GM12875 (cell line): ENCODE measurements at regions not wholly inside any gene's neighbourhood (a gene's known extent, or its start where the extent isn't known, plus 50 kb on each side); places are given as distances from the start of the nearest gene placed in this dataset.
"Not testable (repeated sequence)": the region's sequence is repeated elsewhere in the genome, so short reads cannot be mapped to it uniquely, and the experiment has no call there.

Experiments
- H3K4me3 ChIP-seq: one replicate; pipeline ENCODE4 v1.5.1; 2011; ENCODE audit warnings: low read depth, low read length, control low read depth
- TF ChIP-seq, protein P1 (sequence below): IDR thresholded peaks from 2 replicates; pipeline ENCODE4 v1.5.1; 2011; ENCODE audit warnings: low read depth, mild to moderate bottlenecking, control low read depth, inconsistent platforms, low read length, moderate library complexity, borderline replicate concordance; ENCODE audit not compliant: insufficient read depth

DNA sequence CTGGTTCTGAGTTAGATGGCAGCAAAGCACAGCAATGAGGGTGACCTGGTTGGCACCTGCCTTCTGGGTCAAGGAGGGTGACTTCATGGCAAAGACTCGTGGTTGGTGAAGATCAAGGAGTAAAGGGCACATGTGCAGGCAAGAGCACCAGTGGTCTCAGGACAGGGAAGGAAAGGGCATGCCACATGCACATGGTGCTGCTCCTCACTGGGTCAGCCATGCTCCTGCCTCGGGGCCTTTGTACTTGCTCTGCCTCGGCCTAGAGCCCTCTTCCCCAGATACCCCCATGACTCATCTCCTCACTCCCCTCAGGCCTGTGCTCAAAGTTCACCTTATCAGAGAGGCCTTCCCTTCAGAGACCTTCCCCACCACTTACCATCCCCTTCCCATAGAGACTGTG is 106.7 kb upstream of the KDM7A start:
- H3K4me3 ChIP-seq: no peak overlapping the region
- TF ChIP-seq, protein P1, sequence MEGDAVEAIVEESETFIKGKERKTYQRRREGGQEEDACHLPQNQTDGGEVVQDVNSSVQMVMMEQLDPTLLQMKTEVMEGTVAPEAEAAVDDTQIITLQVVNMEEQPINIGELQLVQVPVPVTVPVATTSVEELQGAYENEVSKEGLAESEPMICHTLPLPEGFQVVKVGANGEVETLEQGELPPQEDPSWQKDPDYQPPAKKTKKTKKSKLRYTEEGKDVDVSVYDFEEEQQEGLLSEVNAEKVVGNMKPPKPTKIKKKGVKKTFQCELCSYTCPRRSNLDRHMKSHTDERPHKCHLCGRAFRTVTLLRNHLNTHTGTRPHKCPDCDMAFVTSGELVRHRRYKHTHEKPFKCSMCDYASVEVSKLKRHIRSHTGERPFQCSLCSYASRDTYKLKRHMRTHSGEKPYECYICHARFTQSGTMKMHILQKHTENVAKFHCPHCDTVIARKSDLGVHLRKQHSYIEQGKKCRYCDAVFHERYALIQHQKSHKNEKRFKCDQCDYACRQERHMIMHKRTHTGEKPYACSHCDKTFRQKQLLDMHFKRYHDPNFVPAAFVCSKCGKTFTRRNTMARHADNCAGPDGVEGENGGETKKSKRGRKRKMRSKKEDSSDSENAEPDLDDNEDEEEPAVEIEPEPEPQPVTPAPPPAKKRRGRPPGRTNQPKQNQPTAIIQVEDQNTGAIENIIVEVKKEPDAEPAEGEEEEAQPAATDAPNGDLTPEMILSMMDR: no peak

DNA sequence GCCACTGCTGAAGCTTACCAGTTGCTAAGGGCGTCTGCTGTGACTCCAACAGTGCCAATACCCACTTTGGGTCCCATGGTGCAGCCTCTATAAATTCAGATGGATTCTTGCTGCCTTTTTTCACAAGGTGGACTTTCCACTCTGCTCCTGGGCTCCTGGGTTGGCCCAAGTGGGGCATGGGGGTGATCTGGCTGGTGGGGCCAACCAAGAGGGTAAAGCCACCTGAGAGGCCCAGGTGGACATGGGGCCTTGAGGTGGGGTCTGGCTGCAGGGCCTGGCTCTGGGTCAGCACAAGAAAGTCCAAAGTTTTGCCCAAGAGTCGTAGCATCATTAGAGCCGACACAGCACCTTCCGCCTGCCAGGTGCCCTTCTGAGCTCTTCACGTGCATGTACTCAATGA is 105.2 kb upstream of the KDM7A start:
- TF ChIP-seq, protein P1: no peak
- no peak overlapping the region for H3K4me3 ChIP-seq

DNA sequence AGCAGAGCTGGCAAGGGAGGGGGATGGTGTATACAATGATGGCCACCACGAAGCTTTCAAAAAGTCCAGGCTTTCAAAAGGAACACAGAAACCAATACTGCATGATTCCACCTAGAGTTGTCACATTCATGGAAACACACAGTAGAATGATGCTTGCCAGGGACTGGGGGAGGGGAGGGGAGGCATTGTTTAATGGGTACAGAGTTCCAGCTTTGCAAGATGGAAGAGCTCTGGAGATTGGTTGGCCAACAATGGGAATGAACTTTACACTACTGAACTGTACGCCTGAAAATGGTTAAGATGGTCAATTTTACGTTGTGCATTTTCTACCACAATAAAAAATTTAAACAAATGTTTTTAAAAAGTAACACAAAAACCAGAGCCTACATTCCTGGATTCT is 104.5 kb upstream of the KDM7A start:
- H3K4me3 ChIP-seq: no peak overlapping the region
- TF ChIP-seq, protein P1: no peak

GRCh38 chr7:140276001-140276400 is 99.2 kb upstream of the KDM7A start:
- TF ChIP-seq, protein P1: no peak
- no peak overlapping the region for H3K4me3 ChIP-seq

GRCh38 chr7:140275069-140275965 is 98.5 kb upstream of the KDM7A start:
- TF ChIP-seq, protein P1: no peak
- no peak overlapping the region for H3K4me3 ChIP-seq

DNA sequence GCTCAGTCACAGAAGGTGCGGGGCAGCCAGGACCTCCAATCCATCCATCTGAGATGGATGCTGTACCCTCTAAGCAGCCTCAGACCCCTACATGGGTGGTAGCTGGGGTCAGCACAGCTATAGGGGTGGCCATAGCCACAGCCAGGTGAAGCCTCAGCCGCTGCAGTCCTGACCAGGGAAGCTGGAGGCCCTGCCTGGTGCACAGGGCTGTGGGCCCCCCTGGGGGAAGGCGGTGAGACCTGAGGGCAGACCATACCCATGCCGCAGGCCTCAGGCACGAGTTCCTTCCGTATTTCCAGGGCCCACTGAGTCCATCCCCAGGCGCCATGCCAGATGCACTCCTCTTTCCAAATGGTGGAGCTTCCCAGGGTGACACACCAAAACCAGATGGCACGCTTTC is 96.6 kb upstream of the KDM7A start:
- TF ChIP-seq, protein P1: no peak

GRCh38 chr7:140271643-140271968 is 94.8 kb upstream of the KDM7A start:
- H3K4me3 ChIP-seq: not testable (repeated sequence)

More for the DNA sequence above, 96.6 kb upstream of the KDM7A start:
- H3K4me3 ChIP-seq: no peak overlapping the region
